Gastrocnemius medialis (tissue), 4 donors: ENCODE measurements at regions not wholly inside any gene's neighbourhood (a gene's known extent, or its start where the extent isn't known, plus 50 kb on each side); places are given as distances from the start of the nearest gene placed in this dataset.

Experiments used
- CTCF ChIP-seq, 5 experiments: fragments of 450-650 bp in 3 of 5; fragments of 200-600 bp in 2 of 5; sonication (generic) in 2 of 5; IDR thresholded peaks in 4 of 5; conservative IDR thresholded peaks in 1 of 5; 1 replicate in 4 of 5; 2 replicates in 1 of 5; pipeline ENCODE4 v1.5.1; 2016 to 2019; ENCODE audit warnings: antibody characterized with exemption in 5 of 5, mild to moderate bottlenecking in 3 of 5, moderate library complexity in 3 of 5
- POLR2A ChIP-seq, 2 donors: fragments of 450-650 bp; IDR thresholded peaks; one replicate each; pipeline ENCODE4 v1.6.1; 2017; ENCODE audit warnings: antibody characterized with exemption in 2 of 2, mild to moderate bottlenecking in 2 of 2, moderate library complexity in 2 of 2

DNA sequence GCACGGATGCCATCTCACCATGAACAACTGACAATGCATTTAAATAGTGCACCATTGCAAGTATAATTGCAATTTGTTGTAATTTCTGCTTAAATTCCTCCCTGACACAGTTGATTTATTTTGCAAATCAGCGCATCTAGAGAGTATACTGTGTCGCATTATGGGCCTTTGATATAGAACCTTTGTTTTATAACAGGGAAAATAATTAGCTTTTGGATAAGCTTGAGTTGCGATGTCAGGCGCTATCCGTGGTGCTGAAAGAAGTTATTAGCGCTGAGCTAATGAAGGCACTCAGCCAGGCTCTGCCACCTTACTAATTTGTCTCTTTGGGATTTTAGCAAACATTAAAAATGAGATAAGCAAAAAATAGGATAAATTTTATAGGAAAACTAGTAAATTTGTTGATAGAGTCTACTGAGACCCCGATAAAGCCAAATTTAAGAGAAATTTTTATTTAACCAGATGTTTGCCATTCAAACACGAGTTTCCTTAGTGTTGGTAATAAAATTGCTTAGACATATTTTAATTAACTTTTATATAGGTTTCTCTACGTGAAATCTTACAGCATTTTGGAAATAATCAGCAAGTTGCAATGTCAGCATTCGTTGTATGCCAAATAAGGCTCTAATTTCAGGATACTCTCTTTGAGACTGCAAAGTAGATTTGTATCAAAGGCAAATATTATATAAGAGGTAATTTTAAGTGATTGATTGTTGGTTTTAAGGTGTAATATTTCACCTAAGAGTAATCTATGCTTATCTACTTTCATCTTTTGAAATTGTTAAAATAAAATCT lies 355.5 kb downstream of the TLR4 start:
- no peak for TF ChIP-seq POLR2A (IDR thresholded peaks at IDR 0.05)
- TF ChIP-seq CTCF (IDR thresholded peaks at IDR 0.05 in 4 of 5, conservative IDR thresholded peaks at IDR 0.05 in 1 of 5), result no peak
